GM10266 (cell line): ENCODE measurements at regions not wholly inside any gene's neighbourhood (a gene's known extent, or its start where the extent isn't known, plus 50 kb on each side); places are given as distances from the start of the nearest gene placed in this dataset.

ENCODE experiments used
- DNase-seq: peaks from one replicate; pipeline ENCODE4 v3.0.0; 2012; ENCODE audit errors: extremely low spot score
- TF ChIP-seq, protein P1 (sequence below): IDR thresholded peaks from 2 replicates; pipeline ENCODE4 v1.5.1; 2012; ENCODE audit warnings: mild to moderate bottlenecking, low read depth; ENCODE audit not compliant: control insufficient read depth, insufficient read depth; ENCODE audit errors: missing control alignments

DNA sequence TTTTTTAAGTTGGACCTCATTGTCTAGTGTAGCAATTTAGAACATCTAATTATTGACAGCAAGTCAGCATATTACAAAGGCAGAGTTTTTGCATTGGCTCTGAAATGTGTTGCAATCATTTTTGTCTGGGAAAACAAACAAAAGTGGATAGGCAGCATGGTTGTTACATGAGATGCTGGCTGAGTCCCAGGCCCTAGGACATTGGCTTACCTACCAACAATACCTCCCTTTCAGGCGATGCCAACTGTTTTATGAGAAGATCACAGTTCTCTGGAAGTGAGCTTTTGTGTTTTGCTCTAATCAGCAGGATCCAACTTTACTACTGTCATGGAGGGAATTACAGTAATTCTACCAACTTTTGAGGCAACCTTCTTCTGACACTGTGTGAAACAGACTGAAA lies 71.5 kb upstream of the CXADR start:
- DNase-seq: no peak
- TF ChIP-seq, protein P1, sequence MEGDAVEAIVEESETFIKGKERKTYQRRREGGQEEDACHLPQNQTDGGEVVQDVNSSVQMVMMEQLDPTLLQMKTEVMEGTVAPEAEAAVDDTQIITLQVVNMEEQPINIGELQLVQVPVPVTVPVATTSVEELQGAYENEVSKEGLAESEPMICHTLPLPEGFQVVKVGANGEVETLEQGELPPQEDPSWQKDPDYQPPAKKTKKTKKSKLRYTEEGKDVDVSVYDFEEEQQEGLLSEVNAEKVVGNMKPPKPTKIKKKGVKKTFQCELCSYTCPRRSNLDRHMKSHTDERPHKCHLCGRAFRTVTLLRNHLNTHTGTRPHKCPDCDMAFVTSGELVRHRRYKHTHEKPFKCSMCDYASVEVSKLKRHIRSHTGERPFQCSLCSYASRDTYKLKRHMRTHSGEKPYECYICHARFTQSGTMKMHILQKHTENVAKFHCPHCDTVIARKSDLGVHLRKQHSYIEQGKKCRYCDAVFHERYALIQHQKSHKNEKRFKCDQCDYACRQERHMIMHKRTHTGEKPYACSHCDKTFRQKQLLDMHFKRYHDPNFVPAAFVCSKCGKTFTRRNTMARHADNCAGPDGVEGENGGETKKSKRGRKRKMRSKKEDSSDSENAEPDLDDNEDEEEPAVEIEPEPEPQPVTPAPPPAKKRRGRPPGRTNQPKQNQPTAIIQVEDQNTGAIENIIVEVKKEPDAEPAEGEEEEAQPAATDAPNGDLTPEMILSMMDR: no peak

DNA sequence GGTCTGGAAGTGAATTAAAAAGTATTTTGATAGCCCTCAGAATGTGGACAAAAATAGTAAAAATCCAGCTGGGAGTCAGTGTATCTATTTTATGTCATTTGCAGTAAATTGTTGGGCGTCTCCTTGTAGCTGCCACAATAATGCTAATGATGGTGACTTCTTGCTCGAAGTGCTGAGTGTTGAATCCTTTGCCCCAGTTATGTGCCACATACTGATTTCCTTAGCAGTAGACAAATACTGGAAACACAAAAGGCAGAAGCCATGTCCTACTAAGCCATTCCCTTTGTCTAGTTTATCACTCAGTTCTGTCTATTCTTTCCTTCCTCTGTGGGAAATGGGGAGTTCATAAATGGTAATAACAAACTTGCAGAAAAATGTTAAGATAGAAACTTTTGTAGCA lies 70.7 kb upstream of the CXADR start:
- no peak for DNase-seq
- TF ChIP-seq, protein P1: no peak

DNA sequence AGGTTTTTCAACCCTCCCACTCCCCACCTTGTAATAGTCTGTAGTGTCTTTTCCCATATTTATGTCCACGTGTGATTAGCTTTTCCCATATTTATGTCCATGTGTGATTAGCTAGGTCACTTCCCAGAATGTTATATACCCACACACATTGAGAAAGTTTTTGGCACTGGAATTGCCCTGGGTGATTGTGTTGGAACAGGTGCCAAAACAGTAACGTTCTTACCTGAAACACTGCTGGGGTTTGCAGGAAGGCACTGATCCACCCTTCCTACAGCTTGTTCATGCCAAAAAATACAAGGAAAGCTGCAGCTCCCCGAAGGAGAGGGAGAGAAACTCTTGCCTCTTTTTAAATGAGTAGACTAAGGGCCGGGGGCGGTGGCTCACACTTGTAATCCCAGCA lies 68.0 kb upstream of the CXADR start:
- TF ChIP-seq, protein P1: no peak

DNA sequence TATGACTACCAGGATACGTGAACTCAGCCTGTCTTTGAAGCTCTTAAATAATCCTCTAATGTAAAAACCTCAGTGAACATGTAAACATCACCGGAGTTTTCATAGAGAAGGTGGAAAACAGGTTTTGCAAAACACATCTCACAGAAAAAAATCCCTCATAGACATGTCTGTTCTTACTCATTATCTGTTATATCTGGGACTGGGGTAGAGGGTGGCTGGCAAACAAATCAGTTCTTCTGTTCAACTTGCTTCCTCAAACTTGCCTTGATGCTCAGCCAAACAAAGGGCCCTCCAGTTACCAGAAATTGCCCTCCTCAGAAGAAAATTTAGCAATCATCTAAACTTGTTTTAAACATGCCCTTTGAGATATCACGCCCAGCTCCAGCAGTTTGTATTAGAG lies 66.1 kb upstream of the CXADR start:
- no peak for DNase-seq

More for the DNA sequence above, 68.0 kb upstream of the CXADR start:
- DNase-seq: no peak

DNA sequence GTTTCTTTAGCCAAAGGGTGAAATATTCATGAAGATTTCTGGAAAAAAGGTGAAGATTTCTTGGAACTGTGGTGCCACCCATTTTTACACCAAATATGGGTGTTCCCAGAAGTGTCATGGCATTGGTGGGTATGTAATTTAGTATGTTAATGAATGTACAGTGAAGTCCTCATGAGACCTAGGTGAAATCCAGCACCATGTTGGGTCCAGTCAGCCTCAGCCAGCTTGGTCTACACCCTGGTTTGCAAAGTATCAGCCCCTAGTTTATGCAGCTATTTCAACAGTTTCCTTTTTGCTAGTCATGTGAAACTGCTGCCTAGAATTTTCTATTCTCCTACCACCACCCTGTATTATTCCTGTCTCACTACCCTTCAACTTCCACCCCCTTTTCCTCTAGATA lies 63.1 kb upstream of the CXADR start:
- no peak for DNase-seq
- TF ChIP-seq, protein P1: no peak

More for the DNA sequence above, 66.1 kb upstream of the CXADR start:
- TF ChIP-seq, protein P1: no peak

DNA sequence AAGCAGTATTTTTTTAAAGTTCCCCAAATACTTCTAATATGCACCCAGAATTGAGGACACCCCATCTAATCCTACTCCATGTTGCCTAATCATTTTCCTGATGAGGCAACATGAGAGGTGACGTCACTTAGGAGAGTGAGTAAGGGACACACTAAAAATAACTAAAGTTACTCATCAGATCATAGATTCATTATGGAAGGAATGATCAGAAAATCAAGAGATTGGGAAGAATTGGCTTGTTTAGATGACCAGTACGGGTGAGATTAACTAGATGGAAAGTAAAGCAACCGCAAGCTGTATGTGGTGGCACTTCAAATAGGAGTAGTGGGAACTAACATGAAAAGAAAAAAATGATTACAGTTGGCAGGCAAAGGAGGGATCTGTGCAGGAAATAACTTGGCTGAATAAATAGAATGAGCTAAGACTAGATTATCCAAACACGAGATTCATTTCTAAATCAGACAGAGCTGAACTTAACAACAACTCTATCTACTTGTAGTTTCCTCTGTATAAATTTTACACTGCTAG lies 61.4 kb upstream of the CXADR start:
- DNase-seq: no peak
- TF ChIP-seq, protein P1: no peak

DNA sequence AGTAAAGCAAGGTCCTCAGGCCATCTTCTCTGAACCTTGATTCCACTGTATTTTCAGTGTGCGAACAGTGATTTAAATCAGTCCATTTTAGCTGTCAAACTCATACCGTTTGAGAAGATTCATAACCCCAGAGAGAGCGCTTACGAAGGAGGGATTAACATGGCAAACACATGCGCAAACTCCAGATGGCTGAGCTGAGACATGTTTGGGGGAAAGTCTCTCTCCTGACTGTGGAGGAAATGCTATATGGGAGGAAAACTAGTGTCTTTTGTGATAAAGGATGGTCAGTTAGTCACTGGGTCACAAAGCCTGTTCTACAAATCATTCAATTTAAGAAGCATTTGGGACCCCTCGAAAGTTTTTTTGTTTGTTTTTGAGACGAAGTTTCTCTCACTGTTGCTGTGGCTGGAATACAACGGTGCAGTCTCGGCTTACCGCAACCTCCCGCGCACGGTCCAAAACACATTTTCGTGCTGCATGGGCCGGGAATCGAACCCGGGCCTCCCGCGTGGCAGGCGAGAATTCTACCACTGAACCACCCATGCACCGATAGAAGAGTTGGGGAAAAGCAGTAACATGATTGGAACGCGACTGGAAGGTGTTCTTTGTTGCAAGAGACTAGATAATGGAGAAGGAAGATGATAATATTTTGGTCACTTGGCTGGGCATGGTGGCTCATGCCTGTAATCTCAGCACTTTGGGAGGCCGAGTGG lies 58.4 kb upstream of the CXADR start:
- DNase-seq: no peak
- TF ChIP-seq, protein P1: no peak
